ACC112 (cell line): ENCODE measurements at regions not wholly inside any gene's neighbourhood (a gene's known extent, or its start where the extent isn't known, plus 50 kb on each side); places are given as distances from the start of the nearest gene placed in this dataset.
"Not testable (repeated sequence)": the region's sequence is repeated elsewhere in the genome, so short reads cannot be mapped to it uniquely, and the experiment has no call there.

Experiments
- H2AFZ ChIP-seq: fragments of 200-600 bp; sonication (generic); one replicate; pipeline ENCODE4 v1.6.0; 2017; ENCODE audit warnings: antibody characterized with exemption, low read length; ENCODE audit not compliant: unreplicated experiment
- H3K27ac ChIP-seq: fragments of 200-600 bp; sonication (generic); 2 replicates; pipeline ENCODE4 v1.5.1; 2014; ENCODE audit warnings: low read depth, mild to moderate bottlenecking, antibody characterized with exemption, low read length, moderate library complexity
- H3K27me3 ChIP-seq: fragments of 200-600 bp; sonication (generic); 2 replicates; pipeline ENCODE4 v1.6.1; 2014; ENCODE audit warnings: mild to moderate bottlenecking, antibody characterized with exemption, low read length, moderate library complexity, mixed read lengths; ENCODE audit not compliant: insufficient read depth
- H3K36me3 ChIP-seq: fragments of 200-600 bp; sonication (generic); 2 replicates; pipeline ENCODE4 v1.6.1; 2016; ENCODE audit warnings: mild to moderate bottlenecking, antibody characterized with exemption, low read length, moderate library complexity, mixed read lengths; ENCODE audit not compliant: insufficient read depth
- H3K4me1 ChIP-seq: fragments of 200-600 bp; sonication (generic); one replicate; pipeline ENCODE4 v1.6.1; 2016; ENCODE audit warnings: low read length, mixed read lengths; ENCODE audit not compliant: insufficient read depth, unreplicated experiment, control insufficient read depth
- H3K4me3 ChIP-seq: fragments of 200-600 bp; sonication (generic); 2 replicates; pipeline ENCODE4 v1.5.1; 2014; ENCODE audit warnings: mild to moderate bottlenecking, low read depth, low read length
- H3K79me2 ChIP-seq: fragments of 200-600 bp; sonication (generic); one replicate; pipeline ENCODE4 v1.6.0; 2016; ENCODE audit warnings: low read length; ENCODE audit not compliant: control insufficient read depth, unreplicated experiment, insufficient read depth

- H3K27ac ChIP-seq, H3K4me3 ChIP-seq, H2AFZ ChIP-seq, H3K36me3 ChIP-seq, H3K4me1 ChIP-seq, H3K79me2 ChIP-seq, H3K27me3 ChIP-seq: not testable (repeated sequence)
Observed at GRCh38 chr22:15832235-15832634, 142.4 kb downstream of the POTEH start.

GRCh38 chr22:15835729-15836128 is 145.9 kb downstream of the POTEH start:
- H3K4me3 ChIP-seq, H3K27me3 ChIP-seq, H3K36me3 ChIP-seq, H3K79me2 ChIP-seq, H3K27ac ChIP-seq, H2AFZ ChIP-seq, H3K4me1 ChIP-seq: not testable (repeated sequence)

GRCh38 chr22:15849772-15850171 is 159.9 kb downstream of the POTEH start:
- not testable (repeated sequence) for H3K4me1 ChIP-seq, H3K36me3 ChIP-seq, H3K27ac ChIP-seq, H2AFZ ChIP-seq, H3K27me3 ChIP-seq, H3K4me3 ChIP-seq, H3K79me2 ChIP-seq

- H3K27me3 ChIP-seq, H3K79me2 ChIP-seq, H2AFZ ChIP-seq, H3K27ac ChIP-seq, H3K4me3 ChIP-seq, H3K4me1 ChIP-seq, H3K36me3 ChIP-seq: not testable (repeated sequence)
Observed at GRCh38 chr22:15853716-15854373, 164.0 kb downstream of the POTEH start.

- not testable (repeated sequence) for H3K27ac ChIP-seq, H3K4me1 ChIP-seq, H3K27me3 ChIP-seq, H2AFZ ChIP-seq, H3K79me2 ChIP-seq, H3K4me3 ChIP-seq, H3K36me3 ChIP-seq
Observed at GRCh38 chr22:15854421-15854820, 164.6 kb downstream of the POTEH start.

- not testable (repeated sequence) for H2AFZ ChIP-seq, H3K27ac ChIP-seq, H3K36me3 ChIP-seq, H3K79me2 ChIP-seq, H3K4me1 ChIP-seq, H3K27me3 ChIP-seq, H3K4me3 ChIP-seq
Observed at GRCh38 chr22:15854978-15855377, 165.2 kb downstream of the POTEH start.

GRCh38 chr22:15880926-15881325 is 191.1 kb downstream of the POTEH start:
- not testable (repeated sequence) for H3K4me3 ChIP-seq, H2AFZ ChIP-seq, H3K27me3 ChIP-seq, H3K4me1 ChIP-seq, H3K79me2 ChIP-seq, H3K27ac ChIP-seq, H3K36me3 ChIP-seq

GRCh38 chr22:15904326-15904725 is 214.5 kb downstream of the POTEH start:
- H2AFZ ChIP-seq, H3K4me1 ChIP-seq, H3K4me3 ChIP-seq, H3K36me3 ChIP-seq, H3K27me3 ChIP-seq, H3K27ac ChIP-seq, H3K79me2 ChIP-seq: not testable (repeated sequence)

- not testable (repeated sequence) for H3K27ac ChIP-seq, H3K4me1 ChIP-seq, H3K79me2 ChIP-seq, H2AFZ ChIP-seq, H3K36me3 ChIP-seq, H3K27me3 ChIP-seq, H3K4me3 ChIP-seq
Observed at GRCh38 chr22:15911704-15912103, 221.9 kb downstream of the POTEH start.

GRCh38 chr22:15919120-15919519 is 229.3 kb downstream of the POTEH start:
- H3K4me3 ChIP-seq, H2AFZ ChIP-seq, H3K27me3 ChIP-seq, H3K79me2 ChIP-seq, H3K36me3 ChIP-seq, H3K4me1 ChIP-seq, H3K27ac ChIP-seq: not testable (repeated sequence)

GRCh38 chr22:15920941-15921340 is 231.1 kb downstream of the POTEH start:
- not testable (repeated sequence) for H3K27ac ChIP-seq, H3K36me3 ChIP-seq, H3K79me2 ChIP-seq, H3K4me1 ChIP-seq, H3K4me3 ChIP-seq, H3K27me3 ChIP-seq, H2AFZ ChIP-seq

GRCh38 chr22:15922132-15922531 is 232.3 kb downstream of the POTEH start:
- not testable (repeated sequence) for H3K4me3 ChIP-seq, H3K4me1 ChIP-seq, H3K27me3 ChIP-seq, H3K36me3 ChIP-seq, H3K79me2 ChIP-seq, H2AFZ ChIP-seq, H3K27ac ChIP-seq
